OCI-LY7 (cell line): ENCODE measurements at regions not wholly inside any gene's neighbourhood (a gene's known extent, or its start where the extent isn't known, plus 50 kb on each side); places are given as distances from the start of the nearest gene placed in this dataset.

Experiments used
- BruUV-seq: library from RNA; stranded (reverse); fragments of 400-500 nt; replicated peaks from 2 replicates; lab custom pipeline; 2021; lab: Mats Ljungman, UMichigan
- CTCF ChIA-PET: fragments of 300-600 bp; sonication (Branson Sonifier 250); formaldehyde crosslinking; loops from one replicate; lab custom pipeline; 2022; ENCODE audit warnings: antibody characterized with exemption; ENCODE audit not compliant: unreplicated experiment; lab: Charles Lee
- POLR2A ChIA-PET: fragments of 300-600 bp; sonication (Branson Sonifier 250); formaldehyde crosslinking; loops from one replicate; lab custom pipeline; 2022; ENCODE audit warnings: antibody characterized with exemption; lab: Charles Lee
- DNase-seq: peaks from one replicate; pipeline ENCODE4 v3.0.0-alpha.2; 2015; ENCODE audit warnings: low spot score
- H2AFZ ChIP-seq: fragments of 200-600 bp; sonication (generic), shearing (Covaris generic); 2 replicates; pipeline ENCODE4 v1.6.1; 2014; ENCODE audit warnings: mild to moderate bottlenecking, antibody characterized with exemption, low read length, moderate library complexity
- H3K27ac ChIP-seq: fragments of 200-600 bp; sonication (generic); 2 replicates; pipeline ENCODE4 v1.5.1; 2014; ENCODE audit warnings: mixed run types, low read depth, mild to moderate bottlenecking, moderate library complexity, low read length, inconsistent platforms; ENCODE audit not compliant: poor library complexity, severe bottlenecking
- H3K36me3 ChIP-seq: fragments of 200-600 bp; sonication (generic); 2 replicates; pipeline ENCODE4 v1.6.1; 2014; ENCODE audit warnings: mild to moderate bottlenecking, antibody characterized with exemption, low read length, moderate library complexity, mixed read lengths; ENCODE audit not compliant: insufficient read depth
- H3K4me1 ChIP-seq: fragments of 200-600 bp; sonication (generic); 2 replicates; pipeline ENCODE4 v1.5.1; 2014; ENCODE audit warnings: mild to moderate bottlenecking, low read length; ENCODE audit not compliant: insufficient read depth, poor library complexity, severe bottlenecking
- H3K4me2 ChIP-seq: fragments of 200-600 bp; sonication (generic); 2 replicates; pipeline ENCODE4 v1.6.1; 2014; ENCODE audit warnings: mild to moderate bottlenecking, low read length
- H3K4me3 ChIP-seq: fragments of 200-600 bp; sonication (generic); 2 replicates; pipeline ENCODE4 v1.5.1; 2014; ENCODE audit warnings: mild to moderate bottlenecking, low read depth, low read length; ENCODE audit not compliant: poor library complexity, severe bottlenecking
- H3K79me2 ChIP-seq: fragments of 200-600 bp; sonication (generic); 2 replicates; pipeline ENCODE4 v1.6.1; 2016; ENCODE audit warnings: low read depth, mild to moderate bottlenecking, low read length, moderate library complexity, mixed read lengths; ENCODE audit not compliant: insufficient read depth
- H3K9me2 ChIP-seq: fragments of 200-600 bp; sonication (generic); 2 replicates; pipeline ENCODE4 v1.6.1; 2016; ENCODE audit warnings: mild to moderate bottlenecking, low read length, mixed read lengths; ENCODE audit not compliant: insufficient read depth
- H3K9me3 ChIP-seq: fragments of 200-600 bp; sonication (generic); 2 replicates; pipeline ENCODE4 v1.6.1; 2014; ENCODE audit warnings: mild to moderate bottlenecking, mixed run types, low read length, mixed read lengths
- H4K20me1 ChIP-seq: fragments of 200-600 bp; sonication (generic); 2 replicates; pipeline ENCODE4 v1.6.1; 2014; ENCODE audit warnings: mild to moderate bottlenecking, antibody characterized with exemption, low read length, moderate library complexity, mixed read lengths; ENCODE audit not compliant: insufficient read depth
- CTCF ChIP-seq: fragments of 200-600 bp; sonication (generic); conservative IDR thresholded peaks from 2 replicates; pipeline ENCODE4 v1.5.1; 2014; ENCODE audit warnings: mild to moderate bottlenecking, antibody characterized with exemption, low read length, moderate library complexity, mixed read lengths
- EZH2phosphoT487 ChIP-seq: fragments of 200-600 bp; sonication (generic); IDR thresholded peaks from 2 replicates; pipeline ENCODE4 v1.6.1; 2018; ENCODE audit warnings: low read depth, borderline replicate concordance, mild to moderate bottlenecking, mixed run types, antibody characterized with exemption, low read length, moderate library complexity, mixed read lengths
- intact Hi-C: fragments of 100-400 bp; cut with micrococcal nuclease; formaldehyde crosslinking; loops from one replicate; pipeline ENCODE4 v1.10.0; 2022; ENCODE audit not compliant: unreplicated experiment

GRCh38 chr14:36083317-36083716 lies 93.2 kb downstream of the PTCSC3 start:
- TF ChIP-seq CTCF (no peak), EZH2phosphoT487 (no peak)
- Histone ChIP-seq H2AFZ (no peak overlapping the region), H3K4me3 (no peak overlapping the region), H3K9me2 (no peaks in the 10 kb centered on the region), H4K20me1 (no peaks in the 10 kb centered on the region), H3K27ac (no peak overlapping the region), H3K4me1 (no peaks in the 10 kb centered on the region), H3K79me2 (no peaks in the 10 kb centered on the region), H3K4me2 (no peak overlapping the region), H3K9me3 (no peaks in the 10 kb centered on the region), H3K36me3 (no peaks in the 10 kb centered on the region)
- DNase-seq, result no peak
- intact Hi-C loops, result no loop called here
- ChIA-PET CTCF (no interaction called here), POLR2A (no interaction called here)
- BruUV-seq, result no TSS peak

- no peak overlapping the region for H3K27ac ChIP-seq
- no peak overlapping the region for H3K4me3 ChIP-seq
- DNase-seq, result no peak
- no peaks in the 10 kb centered on the region for H3K79me2 ChIP-seq
- BruUV-seq, result no TSS peak
- POLR2A ChIA-PET, result interaction anchor here (0.7 kb wide), 1 partner anchor 119 kb away, joined by 4 read pairs; no protein-coding TSS in a partner anchor
- no peaks in the 10 kb centered on the region for H4K20me1 ChIP-seq
- TF ChIP-seq EZH2phosphoT487, result no peak
- TF ChIP-seq CTCF, result no peak
- no peaks in the 10 kb centered on the region for H3K9me2 ChIP-seq
- H3K9me3 ChIP-seq, result no peaks in the 10 kb centered on the region
- H3K36me3 ChIP-seq, result no peaks in the 10 kb centered on the region
- no peak overlapping the region for H3K4me2 ChIP-seq
- no peaks in the 10 kb centered on the region for H3K4me1 ChIP-seq
- no peak overlapping the region for H2AFZ ChIP-seq
- CTCF ChIA-PET, result no interaction called here
- intact Hi-C loops, result no loop called here
Measured at GRCh38 chr14:36078080-36078479, 98.4 kb downstream of the PTCSC3 start.

- ChIA-PET POLR2A (interaction anchor here (0.7 kb wide), 1 partner anchor 20 kb away, joined by 3 read pairs; no protein-coding TSS in a partner anchor), CTCF (no interaction called here)
- no peaks in the 10 kb centered on the region for H3K4me1 ChIP-seq
Measured at GRCh38 chr14:36076197-36076596, 100.3 kb downstream of the PTCSC3 start.

More at GRCh38 chr14:36076197-36076596, 100.3 kb downstream of the PTCSC3 start:
- no peaks in the 10 kb centered on the region for H3K9me2 ChIP-seq
- no peaks in the 10 kb centered on the region for H3K36me3 ChIP-seq
- TF ChIP-seq CTCF (no peak), EZH2phosphoT487 (no peak)
- BruUV-seq, result no TSS peak
- H2AFZ ChIP-seq, result no peak overlapping the region
- H3K4me2 ChIP-seq, result no peak overlapping the region
- H3K27ac ChIP-seq, result no peak overlapping the region
- H3K9me3 ChIP-seq, result no peaks in the 10 kb centered on the region
- no peak for DNase-seq
- H4K20me1 ChIP-seq, result no peaks in the 10 kb centered on the region
- H3K79me2 ChIP-seq, result no peaks in the 10 kb centered on the region
- no peak overlapping the region for H3K4me3 ChIP-seq
- intact Hi-C loops, result no loop called here
